Endodermal cell (in vitro differentiated cells): ENCODE measurements at regions not wholly inside any gene's neighbourhood (a gene's known extent, or its start where the extent isn't known, plus 50 kb on each side); places are given as distances from the start of the nearest gene placed in this dataset.
A peak's percentile ranks its signal among the peaks of the same experiment; 100 is the strongest.

ENCODE experiments used
- DNase-seq: peaks from one replicate; pipeline ENCODE4 v3.0.0-alpha.2; 2017
- H3K27ac ChIP-seq: 2 replicates; pipeline ENCODE4 v1.5.1; 2013; ENCODE audit warnings: mild to moderate bottlenecking, low read depth, low read length, moderate library complexity
- H3K27me3 ChIP-seq: 2 replicates; pipeline ENCODE4 v1.6.1; 2013; ENCODE audit warnings: mild to moderate bottlenecking, low read length, moderate library complexity; ENCODE audit not compliant: insufficient read depth, control insufficient read depth, poor library complexity, severe bottlenecking
- H3K36me3 ChIP-seq: 2 replicates; pipeline ENCODE4 v1.7.0; 2013; ENCODE audit warnings: mild to moderate bottlenecking, low read length, moderate library complexity; ENCODE audit not compliant: control insufficient read depth, insufficient read depth
- H3K4me1 ChIP-seq: one replicate; pipeline ENCODE4 v1.7.0; 2013; ENCODE audit warnings: low read length; ENCODE audit not compliant: control insufficient read depth, insufficient read depth
- H3K4me3 ChIP-seq: 2 replicates; pipeline ENCODE4 v1.5.1; 2013; ENCODE audit warnings: mild to moderate bottlenecking, low read length, moderate library complexity
- H3K9ac ChIP-seq: 2 replicates; pipeline ENCODE4 v1.6.1; 2013; ENCODE audit warnings: mild to moderate bottlenecking, low read length, moderate library complexity; ENCODE audit not compliant: poor library complexity, severe bottlenecking; ENCODE audit errors: extremely low read depth
- H3K9me3 ChIP-seq: 2 replicates; pipeline ENCODE4 v1.6.1; 2013; ENCODE audit warnings: mild to moderate bottlenecking, low read length, moderate library complexity; ENCODE audit not compliant: control insufficient read depth
- H3K27ac Mint-ChIP-seq: 2 replicates; pipeline ENCODE4 v1.8.0; 2020; ENCODE audit warnings: mixed read lengths
- H3K27me3 Mint-ChIP-seq: 2 replicates; pipeline ENCODE4 v1.8.0; 2021; ENCODE audit warnings: mild to moderate bottlenecking, mixed read lengths; ENCODE audit not compliant: insufficient read depth
- H3K36me3 Mint-ChIP-seq: 2 replicates; pipeline ENCODE4 v1.8.0; 2020; ENCODE audit warnings: low read depth, mixed read lengths
- H3K4me1 Mint-ChIP-seq: 2 replicates; pipeline ENCODE4 v1.8.0; 2020; ENCODE audit warnings: mixed read lengths
- H3K4me3 Mint-ChIP-seq: 2 replicates; pipeline ENCODE4 v1.8.0; 2020; ENCODE audit warnings: mild to moderate bottlenecking, moderate library complexity, mixed read lengths
- H3K9me3 Mint-ChIP-seq: 2 replicates; pipeline ENCODE4 v1.8.0; 2020; ENCODE audit warnings: mild to moderate bottlenecking, mixed read lengths
- CTCF ChIP-seq: fragments of 200-600 bp; sonication (generic); conservative IDR thresholded peaks from 2 replicates; pipeline ENCODE4 v1.5.0; 2021; ENCODE audit warnings: antibody characterized with exemption, mild to moderate bottlenecking
- WGBS, 2 experiments: methylation state at CpG; one replicate each; pipeline versions ENCODE4 v1.1.5 to v1.1.7; 2013; ENCODE audit warnings: missing lambda C conversion rate in 2 of 2, mixed read lengths in 1 of 2; ENCODE audit not compliant: insufficient coverage in 1 of 2, insufficient read length in 1 of 2; 5-methylcytosine and 5-hydroxymethylcytosine counted together

- Mint-ChIP-seq H3K9me3 (peaks cover 6% of the 10 kb centered on the region), H3K4me3 (peak overlapping the region; percentile 13), H3K4me1 (peaks cover 34% of the 10 kb centered on the region), H3K36me3 (no peaks in the 10 kb centered on the region), H3K27me3 (peaks cover 16% of the 10 kb centered on the region), H3K27ac (peak overlapping the region; percentile 38)
- H3K9me3 ChIP-seq = peaks cover 22% of the 10 kb centered on the region
- no peak overlapping the region for H3K9ac ChIP-seq
- H3K4me1 ChIP-seq = peaks cover 7% of the 10 kb centered on the region
- H3K4me3 ChIP-seq = peak overlapping the region; percentile 47
- WGBS, 2 experiments = 10 to 59% methylated on average over 2 to 5 of the region's 5 CpGs
- peak; percentile 62 for DNase-seq
- TF ChIP-seq CTCF = no peak
- no peaks in the 10 kb centered on the region for H3K36me3 ChIP-seq
- no peaks in the 10 kb centered on the region for H3K27me3 ChIP-seq
- peak overlapping the region; percentile 19 for H3K27ac ChIP-seq
Observed at GRCh38 chr13:54357284-54357933, 1328.8 kb downstream of the OLFM4 start.

GRCh38 chr13:54361460-54361859 is 1332.8 kb downstream of the OLFM4 start:
- H3K27me3 ChIP-seq = no peaks in the 10 kb centered on the region
- H3K27ac Mint-ChIP-seq = no peak overlapping the region
- no peak overlapping the region for H3K4me3 Mint-ChIP-seq
- H3K9ac ChIP-seq = no peak overlapping the region
- peaks cover 17% of the 10 kb centered on the region for H3K4me1 Mint-ChIP-seq
- peaks cover 5% of the 10 kb centered on the region for H3K4me1 ChIP-seq
- H3K27me3 Mint-ChIP-seq = peaks cover 10% of the 10 kb centered on the region
- H3K9me3 ChIP-seq = peaks cover 22% of the 10 kb centered on the region
- 93% methylated on average over 1 of the region's 1 CpG; no CpG with 5 or more reads in 1 of the 2 experiments for WGBS, 2 experiments
- no peaks in the 10 kb centered on the region for H3K36me3 Mint-ChIP-seq
- no peak for TF ChIP-seq CTCF
- no peak for DNase-seq
- H3K4me3 ChIP-seq = no peak overlapping the region
- peaks cover 6% of the 10 kb centered on the region for H3K9me3 Mint-ChIP-seq
- no peaks in the 10 kb centered on the region for H3K36me3 ChIP-seq
- no peak overlapping the region for H3K27ac ChIP-seq

- H3K27me3 ChIP-seq = no peaks in the 10 kb centered on the region
- H3K27ac Mint-ChIP-seq = no peak overlapping the region
- H3K36me3 Mint-ChIP-seq = peaks cover 13% of the 10 kb centered on the region
- no peak overlapping the region for H3K9ac ChIP-seq
- H3K27ac ChIP-seq = no peak overlapping the region
- peaks cover 11% of the 10 kb centered on the region for H3K9me3 Mint-ChIP-seq
- no peaks in the 10 kb centered on the region for H3K4me1 Mint-ChIP-seq
- no peaks in the 10 kb centered on the region for H3K27me3 Mint-ChIP-seq
- no peaks in the 10 kb centered on the region for H3K4me1 ChIP-seq
- TF ChIP-seq CTCF = no peak
- WGBS, 2 experiments = no CpG with 5 or more reads among the region's 1 CpG
- no peak for DNase-seq
- H3K36me3 ChIP-seq = no peaks in the 10 kb centered on the region
- H3K9me3 ChIP-seq = peaks cover 5% of the 10 kb centered on the region
- no peak overlapping the region for H3K4me3 Mint-ChIP-seq
- no peak overlapping the region for H3K4me3 ChIP-seq
Observed at GRCh38 chr13:54366728-54367127, 1338.1 kb downstream of the OLFM4 start.
